Tibial nerve (tissue), 4 donors: ENCODE measurements at regions not wholly inside any gene's neighbourhood (a gene's known extent, or its start where the extent isn't known, plus 50 kb on each side); places are given as distances from the start of the nearest gene placed in this dataset.

ENCODE experiments used
- CTCF ChIP-seq, 5 experiments: fragments of 200-600 bp in 3 of 5; fragments of 450-650 bp in 2 of 5; sonication (generic) in 3 of 5; IDR thresholded peaks; one replicate each; pipeline ENCODE4 v1.5.1; 2016 to 2019; ENCODE audit warnings: antibody characterized with exemption in 5 of 5, mild to moderate bottlenecking in 3 of 5, moderate library complexity in 2 of 5
- EP300 ChIP-seq, 2 donors: sonication (generic); formaldehyde crosslinking; IDR thresholded peaks; one replicate each; pipeline ENCODE4 v1.6.1; 2017; ENCODE audit warnings: antibody characterized with exemption in 2 of 2, mild to moderate bottlenecking in 1 of 2
- POLR2A ChIP-seq, 2 donors: fragments of 450-650 bp; IDR thresholded peaks; one replicate each; pipeline ENCODE4 v1.6.1; 2017; ENCODE audit warnings: antibody characterized with exemption in 2 of 2, mild to moderate bottlenecking in 2 of 2, moderate library complexity in 2 of 2

- TF ChIP-seq CTCF (IDR thresholded peaks at IDR 0.05) (no peak), POLR2A (IDR thresholded peaks at IDR 0.05) (no peak), EP300 (IDR thresholded peaks at IDR 0.05) (no peak)
These were observed 112.2 kb downstream of the CYB561 start for GRCh38 chr17:63333869-63334268.
